Esophagus mucosa (tissue), 1 donor: ENCODE measurements at regions not wholly inside any gene's neighbourhood (a gene's known extent, or its start where the extent isn't known, plus 50 kb on each side); places are given as distances from the start of the nearest gene placed in this dataset.
"Not testable (repeated sequence)": the region's sequence is repeated elsewhere in the genome, so short reads cannot be mapped to it uniquely, and the experiment has no call there.

Experiments
- ATAC-seq: fragments of 200-7000 bp; cut with Tn5 transposase; one replicate; pipeline ENCODE4 v1.9.1; 2020
- donor health status: DM: yes; HTN: yes; CAD: no.

GRCh38 chr6:81331526-81331925 lies 421.0 kb downstream of the TENT5A start:
- no peak for ATAC-seq

GRCh38 chr6:81328700-81329099 lies 423.8 kb downstream of the TENT5A start:
- no peak for ATAC-seq

GRCh38 chr6:81326881-81327561 lies 425.5 kb downstream of the TENT5A start:
- ATAC-seq: no peak

- ATAC-seq: no peak
Observed at GRCh38 chr6:81309811-81310210, 442.7 kb downstream of the TENT5A start.

GRCh38 chr6:81308577-81309279 lies 443.8 kb downstream of the TENT5A start:
- no peak for ATAC-seq

GRCh38 chr6:81307651-81308214 lies 444.7 kb downstream of the TENT5A start:
- ATAC-seq: no peak

GRCh38 chr6:81304466-81304865 lies 448.0 kb downstream of the TENT5A start:
- ATAC-seq: no peak

GRCh38 chr6:81300961-81301360 lies 451.5 kb downstream of the TENT5A start:
- no peak for ATAC-seq

GRCh38 chr6:81298751-81299150 lies 453.7 kb downstream of the TENT5A start:
- no peak for ATAC-seq

GRCh38 chr6:81295310-81295709 lies 457.2 kb downstream of the TENT5A start:
- no peak for ATAC-seq

- no peak for ATAC-seq
Observed at GRCh38 chr6:81293896-81294295, 458.6 kb downstream of the TENT5A start.

GRCh38 chr6:81289229-81289628 lies 463.3 kb downstream of the TENT5A start:
- no peak for ATAC-seq

GRCh38 chr6:81265106-81265505 lies 487.4 kb downstream of the TENT5A start:
- no peak for ATAC-seq

- no peak for ATAC-seq
Observed at GRCh38 chr6:81263531-81264168, 488.8 kb downstream of the TENT5A start.

- ATAC-seq: no peak
Observed at GRCh38 chr6:81262656-81263055, 489.8 kb downstream of the TENT5A start.

GRCh38 chr6:81256223-81256622 lies 496.3 kb downstream of the TENT5A start:
- not testable (repeated sequence) for ATAC-seq

GRCh38 chr6:81253821-81254220 lies 498.7 kb downstream of the TENT5A start:
- ATAC-seq: no peak

GRCh38 chr6:81252231-81252630 lies 500.2 kb downstream of the TENT5A start:
- no peak for ATAC-seq

GRCh38 chr6:81246200-81246599 lies 506.3 kb downstream of the TENT5A start:
- no peak for ATAC-seq

- ATAC-seq: no peak
Observed at GRCh38 chr6:81242624-81243023, 509.9 kb downstream of the TENT5A start.

- no peak for ATAC-seq
Observed at GRCh38 chr6:81241126-81242041, 511.1 kb downstream of the TENT5A start.

GRCh38 chr6:81238390-81238789 lies 514.1 kb downstream of the TENT5A start:
- no peak for ATAC-seq
